ENCODE measurements at regions not wholly inside any gene's neighbourhood (a gene's known extent, or its start where the extent isn't known, plus 50 kb on each side); places are given as distances from the start of the nearest gene placed in this dataset.

DNA sequence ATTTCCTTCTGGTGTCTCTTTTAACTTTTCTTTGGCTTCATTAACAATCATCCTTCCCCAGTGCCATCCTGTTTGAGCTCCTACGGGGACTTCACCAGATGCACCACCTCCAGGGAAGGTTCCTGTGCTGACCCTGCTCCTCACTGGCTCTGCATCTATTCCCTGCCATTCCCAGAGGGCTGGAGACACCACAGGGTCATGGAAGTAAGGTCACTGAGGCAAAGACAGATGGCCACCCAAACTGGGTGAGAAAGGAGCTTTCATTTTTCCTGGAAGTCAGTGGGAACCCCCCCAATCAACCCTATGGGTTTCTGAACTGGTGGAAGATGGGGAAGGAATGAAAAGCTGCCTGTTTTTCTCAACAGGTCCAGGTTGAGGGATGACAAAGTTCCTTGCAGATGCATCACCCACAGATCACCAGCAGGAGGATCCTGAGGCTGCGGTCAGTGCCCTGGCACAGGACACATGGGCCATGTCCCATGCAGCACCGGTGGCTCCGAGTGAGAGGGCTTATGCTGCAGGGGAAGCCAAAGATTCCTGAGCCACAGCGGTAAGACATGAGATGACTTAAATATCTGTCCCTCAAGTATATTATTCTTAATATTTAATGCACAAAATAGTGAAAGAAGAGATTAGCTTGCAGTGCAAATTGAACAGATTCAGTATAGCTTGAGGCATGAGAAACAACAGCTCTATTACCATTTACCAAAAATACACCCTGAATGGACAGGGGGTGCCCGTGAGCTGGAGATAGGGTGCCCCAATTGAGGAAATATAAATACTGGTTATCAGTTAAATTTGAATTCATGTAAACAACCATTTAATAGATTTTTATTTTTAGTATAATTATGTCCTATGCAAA is 73.0 kb upstream of the VPREB1 start:
- peaks cover 7 to 15% of the 10 kb centered on the region in 2 experiments; a peak in 3 of 4 replicates for H3K4me1 ChIP-seq (ENCODE audit: control insufficient read depth in 1 of 2, insufficient read depth in 2 of 2, low read length in 2 of 2)
- ATAC-seq (peak; percentile 98), DNase-seq (ENCODE audit: low read depth, low spot score) (peak; percentile 45)
- no peaks in the 10 kb centered on the region for H3K27me3 ChIP-seq (ENCODE audit: insufficient read depth, low read length)
- no peak overlapping the region for H3K4me3 ChIP-seq (replicated peaks in 1 of 2; ENCODE audit: low read depth in 1 of 2, low read length in 2 of 2)
- CTCF ChIA-PET, result interaction anchor here (0.7 to 1.6 kb wide), 13 partner anchors 9 to 200 kb away, joined by 3 to 13 read pairs (median 3); no protein-coding TSS in a partner anchor
- no peak overlapping the region for H3K27ac ChIP-seq (ENCODE audit: low read depth, low read length)
- BruUV-seq (replicated peaks), result no TSS peak
- no peaks in the 10 kb centered on the region for H3K79me2 ChIP-seq (ENCODE audit: insufficient read depth, low read length)
- peak overlapping the region; percentile 89 for H2AFZ ChIP-seq (ENCODE audit: low read depth, low read length, poor library complexity, severe bottlenecking)
- H3K9ac ChIP-seq (ENCODE audit: low read length), result no peak overlapping the region
- intact Hi-C loops (cut with micrococcal nuclease), result no loop called here
- H3K4me2 ChIP-seq (ENCODE audit: low read length), result peak overlapping the region; percentile 36
- no peaks in the 10 kb centered on the region for H4K20me1 ChIP-seq (ENCODE audit: insufficient read depth)
- POLR2A ChIA-PET, result interaction anchor here (0.9 to 1.0 kb wide), 2 partner anchors 9 to 15 kb away, joined by 3 read pairs; no protein-coding TSS in a partner anchor
- RAD21 ChIA-PET (ENCODE audit: low non-redundant PET in 1 of 2, low total read pairs in 2 of 2, uncharacterized antibody in 2 of 2, unreplicated experiment in 2 of 2), result no interaction called here
- no peaks in the 10 kb centered on the region for H3K9me3 ChIP-seq (ENCODE audit: control insufficient read depth in 1 of 2, insufficient read depth in 1 of 2, low read depth in 1 of 2, low read length in 2 of 2)
- H3K36me3 ChIP-seq (ENCODE audit: control insufficient read depth in 1 of 2, insufficient read depth in 2 of 2, low read length in 2 of 2), result no peaks in the 10 kb centered on the region
- no peaks in the 10 kb centered on the region for H3K9me2 ChIP-seq (ENCODE audit: insufficient read depth)
- TF ChIP-seq ZNF274 (IDR thresholded peaks at IDR 0.05; ENCODE audit: low read depth, low read length), result no peak
- TF ChIP-seq, protein P1, sequence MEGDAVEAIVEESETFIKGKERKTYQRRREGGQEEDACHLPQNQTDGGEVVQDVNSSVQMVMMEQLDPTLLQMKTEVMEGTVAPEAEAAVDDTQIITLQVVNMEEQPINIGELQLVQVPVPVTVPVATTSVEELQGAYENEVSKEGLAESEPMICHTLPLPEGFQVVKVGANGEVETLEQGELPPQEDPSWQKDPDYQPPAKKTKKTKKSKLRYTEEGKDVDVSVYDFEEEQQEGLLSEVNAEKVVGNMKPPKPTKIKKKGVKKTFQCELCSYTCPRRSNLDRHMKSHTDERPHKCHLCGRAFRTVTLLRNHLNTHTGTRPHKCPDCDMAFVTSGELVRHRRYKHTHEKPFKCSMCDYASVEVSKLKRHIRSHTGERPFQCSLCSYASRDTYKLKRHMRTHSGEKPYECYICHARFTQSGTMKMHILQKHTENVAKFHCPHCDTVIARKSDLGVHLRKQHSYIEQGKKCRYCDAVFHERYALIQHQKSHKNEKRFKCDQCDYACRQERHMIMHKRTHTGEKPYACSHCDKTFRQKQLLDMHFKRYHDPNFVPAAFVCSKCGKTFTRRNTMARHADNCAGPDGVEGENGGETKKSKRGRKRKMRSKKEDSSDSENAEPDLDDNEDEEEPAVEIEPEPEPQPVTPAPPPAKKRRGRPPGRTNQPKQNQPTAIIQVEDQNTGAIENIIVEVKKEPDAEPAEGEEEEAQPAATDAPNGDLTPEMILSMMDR (IDR thresholded peaks at IDR 0.05 in 2 of 3, conservative IDR thresholded peaks at IDR 0.05 in 1 of 3; ENCODE audit: borderline replicate concordance in 1 of 3, insufficient read depth in 1 of 3, low read depth in 2 of 3, low read length in 2 of 3), result peak; percentile 7 to 85 (median 66); a peak in 5 of 6 replicates

DNA sequence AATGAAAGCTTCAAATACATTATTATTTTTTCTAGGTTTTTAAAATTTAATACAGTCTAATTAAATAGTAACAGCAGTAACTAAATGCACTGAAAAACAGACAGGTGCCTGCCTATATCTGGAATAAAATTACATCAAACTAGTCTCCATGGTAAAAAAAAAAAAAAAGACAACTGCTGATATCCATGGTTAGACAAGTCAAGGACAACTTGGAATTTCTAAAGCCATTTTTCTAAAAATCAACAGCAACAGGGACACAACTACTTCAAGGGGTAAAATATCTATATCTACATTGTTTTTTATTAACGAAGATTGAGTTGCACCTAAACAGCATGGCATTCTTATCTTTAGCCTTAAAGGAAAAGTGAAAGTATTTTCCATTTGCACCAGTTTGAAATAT is 74.7 kb upstream of the VPREB1 start:
- ChIA-PET POLR2A (no interaction called here), CTCF (no interaction called here)
- TF ChIP-seq, protein P2, sequence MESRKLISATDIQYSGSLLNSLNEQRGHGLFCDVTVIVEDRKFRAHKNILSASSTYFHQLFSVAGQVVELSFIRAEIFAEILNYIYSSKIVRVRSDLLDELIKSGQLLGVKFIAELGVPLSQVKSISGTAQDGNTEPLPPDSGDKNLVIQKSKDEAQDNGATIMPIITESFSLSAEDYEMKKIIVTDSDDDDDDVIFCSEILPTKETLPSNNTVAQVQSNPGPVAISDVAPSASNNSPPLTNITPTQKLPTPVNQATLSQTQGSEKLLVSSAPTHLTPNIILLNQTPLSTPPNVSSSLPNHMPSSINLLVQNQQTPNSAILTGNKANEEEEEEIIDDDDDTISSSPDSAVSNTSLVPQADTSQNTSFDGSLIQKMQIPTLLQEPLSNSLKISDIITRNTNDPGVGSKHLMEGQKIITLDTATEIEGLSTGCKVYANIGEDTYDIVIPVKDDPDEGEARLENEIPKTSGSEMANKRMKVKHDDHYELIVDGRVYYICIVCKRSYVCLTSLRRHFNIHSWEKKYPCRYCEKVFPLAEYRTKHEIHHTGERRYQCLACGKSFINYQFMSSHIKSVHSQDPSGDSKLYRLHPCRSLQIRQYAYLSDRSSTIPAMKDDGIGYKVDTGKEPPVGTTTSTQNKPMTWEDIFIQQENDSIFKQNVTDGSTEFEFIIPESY (IDR thresholded peaks at IDR 0.05; ENCODE audit: extremely low read depth, insufficient replicate concordance, low read length), result no peak
- no peak for TF ChIP-seq SRF (IDR thresholded peaks at IDR 0.05; ENCODE audit: low read depth)
- no peak for TF ChIP-seq EZH2phosphoT487 (IDR thresholded peaks at IDR 0.05; ENCODE audit: borderline replicate concordance)
- no peak for TF ChIP-seq YY1 (IDR thresholded peaks at IDR 0.05; ENCODE audit: extremely low read depth, insufficient replicate concordance, low read depth, low read length)
- no peak for TF ChIP-seq POLR2A (IDR thresholded peaks at IDR 0.05; ENCODE audit: borderline replicate concordance, extremely low read depth, insufficient read depth, insufficient read length)
- no peak for TF ChIP-seq CBX3 (IDR thresholded peaks at IDR 0.05; ENCODE audit: low read depth)
- TF ChIP-seq, protein P3, sequence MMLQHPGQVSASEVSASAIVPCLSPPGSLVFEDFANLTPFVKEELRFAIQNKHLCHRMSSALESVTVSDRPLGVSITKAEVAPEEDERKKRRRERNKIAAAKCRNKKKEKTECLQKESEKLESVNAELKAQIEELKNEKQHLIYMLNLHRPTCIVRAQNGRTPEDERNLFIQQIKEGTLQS (IDR thresholded peaks at IDR 0.05), result no peak
- no peak for TF ChIP-seq EZH2 (IDR thresholded peaks at IDR 0.05)
- no peak for TF ChIP-seq ZFX (IDR thresholded peaks at IDR 0.05)
- TF ChIP-seq POLR2AphosphoS5 (IDR thresholded peaks at IDR 0.05; ENCODE audit: low read depth, low read length), result no peak
- TF ChIP-seq SP1 (IDR thresholded peaks at IDR 0.05; ENCODE audit: low read depth), result no peak
- no peak for TF ChIP-seq RAD21 (IDR thresholded peaks at IDR 0.05; ENCODE audit: low read depth)
- no peak for TF ChIP-seq ELF1 (IDR thresholded peaks at IDR 0.05; ENCODE audit: borderline replicate concordance, low read depth)
- no peak for TF ChIP-seq CEBPB (IDR thresholded peaks at IDR 0.05; ENCODE audit: low read depth)
- TF ChIP-seq EGR1 (IDR thresholded peaks at IDR 0.05; ENCODE audit: low read depth), result no peak

More for the DNA sequence above, 74.7 kb upstream of the VPREB1 start:
- H3K27me3 ChIP-seq (ENCODE audit: insufficient read depth, low read length), result no peaks in the 10 kb centered on the region
- no peaks in the 10 kb centered on the region for H3K36me3 ChIP-seq (ENCODE audit: control insufficient read depth in 1 of 2, insufficient read depth in 2 of 2, low read length in 2 of 2)
- no peaks in the 10 kb centered on the region for H3K9me3 ChIP-seq (ENCODE audit: control insufficient read depth in 1 of 2, insufficient read depth in 1 of 2, low read depth in 1 of 2, low read length in 2 of 2)
- H2AFZ ChIP-seq (ENCODE audit: low read depth, low read length, poor library complexity, severe bottlenecking), result peak overlapping the region; percentile 83
- H4K20me1 ChIP-seq (ENCODE audit: insufficient read depth), result no peaks in the 10 kb centered on the region
- no peaks in the 10 kb centered on the region for H3K9me2 ChIP-seq (ENCODE audit: insufficient read depth)
- no peak for ATAC-seq
- H3K4me2 ChIP-seq (ENCODE audit: low read length), result no peak overlapping the region
- H3K4me1 ChIP-seq (ENCODE audit: control insufficient read depth in 1 of 2, insufficient read depth in 2 of 2, low read length in 2 of 2), result peaks cover 7 to 15% of the 10 kb centered on the region in 2 experiments; a peak in 3 of 4 replicates
- no peak overlapping the region for H3K27ac ChIP-seq (ENCODE audit: low read depth, low read length)
- DNase-seq (ENCODE audit: low read depth, low spot score), result no peak
- H3K9ac ChIP-seq (ENCODE audit: low read length), result no peak overlapping the region
- intact Hi-C loops (cut with micrococcal nuclease), result no loop called here
- no peaks in the 10 kb centered on the region for H3K79me2 ChIP-seq (ENCODE audit: insufficient read depth, low read length)
- no peak overlapping the region for H3K4me3 ChIP-seq (replicated peaks in 1 of 2; ENCODE audit: low read depth in 1 of 2, low read length in 2 of 2)
- BruUV-seq (replicated peaks), result no TSS peak
- RAD21 ChIA-PET (ENCODE audit: low non-redundant PET in 1 of 2, low total read pairs in 2 of 2, uncharacterized antibody in 2 of 2, unreplicated experiment in 2 of 2), result no interaction called here
